Body of pancreas (tissue), 4 donors: ENCODE measurements at regions not wholly inside any gene's neighbourhood (a gene's known extent, or its start where the extent isn't known, plus 50 kb on each side); places are given as distances from the start of the nearest gene placed in this dataset.

Source experiments
- POLR2A ChIP-seq, 3 donors: fragments of 450-650 bp; IDR thresholded peaks; one replicate each; pipeline ENCODE4 v1.6.1; 2016; ENCODE audit warnings: antibody characterized with exemption in 3 of 3, mild to moderate bottlenecking in 2 of 3
- TF ChIP-seq, protein P1 (sequence below), 7 experiments: fragments of 450-650 bp in 4 of 7; fragments of 200-600 bp in 3 of 7; sonication (generic) in 3 of 7; IDR thresholded peaks; one replicate each; pipeline ENCODE4 v1.5.1; 2016 to 2019; ENCODE audit warnings: antibody characterized with exemption in 7 of 7

DNA sequence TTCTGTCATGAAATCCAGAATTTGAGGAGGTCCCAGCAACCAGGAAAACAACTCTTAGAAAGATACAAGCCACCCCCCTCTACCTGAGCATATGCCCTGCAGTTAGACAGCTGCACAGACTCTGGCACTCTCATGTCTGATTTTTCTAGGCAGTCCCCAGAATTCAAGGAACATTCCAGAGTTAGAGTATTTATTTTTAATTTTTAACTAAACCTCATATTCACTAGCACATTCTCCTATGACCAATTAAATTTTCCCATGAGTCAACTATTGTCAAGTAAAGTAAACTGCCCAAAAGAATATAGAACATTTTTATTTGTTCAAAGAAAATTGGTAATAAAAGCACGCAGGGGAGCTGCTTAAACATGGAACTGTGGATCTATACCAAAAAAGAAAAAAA lies 490.5 kb upstream of the SEMA6A start:
- no peak for TF ChIP-seq POLR2A (IDR thresholded peaks at IDR 0.05)
- TF ChIP-seq, protein P1, sequence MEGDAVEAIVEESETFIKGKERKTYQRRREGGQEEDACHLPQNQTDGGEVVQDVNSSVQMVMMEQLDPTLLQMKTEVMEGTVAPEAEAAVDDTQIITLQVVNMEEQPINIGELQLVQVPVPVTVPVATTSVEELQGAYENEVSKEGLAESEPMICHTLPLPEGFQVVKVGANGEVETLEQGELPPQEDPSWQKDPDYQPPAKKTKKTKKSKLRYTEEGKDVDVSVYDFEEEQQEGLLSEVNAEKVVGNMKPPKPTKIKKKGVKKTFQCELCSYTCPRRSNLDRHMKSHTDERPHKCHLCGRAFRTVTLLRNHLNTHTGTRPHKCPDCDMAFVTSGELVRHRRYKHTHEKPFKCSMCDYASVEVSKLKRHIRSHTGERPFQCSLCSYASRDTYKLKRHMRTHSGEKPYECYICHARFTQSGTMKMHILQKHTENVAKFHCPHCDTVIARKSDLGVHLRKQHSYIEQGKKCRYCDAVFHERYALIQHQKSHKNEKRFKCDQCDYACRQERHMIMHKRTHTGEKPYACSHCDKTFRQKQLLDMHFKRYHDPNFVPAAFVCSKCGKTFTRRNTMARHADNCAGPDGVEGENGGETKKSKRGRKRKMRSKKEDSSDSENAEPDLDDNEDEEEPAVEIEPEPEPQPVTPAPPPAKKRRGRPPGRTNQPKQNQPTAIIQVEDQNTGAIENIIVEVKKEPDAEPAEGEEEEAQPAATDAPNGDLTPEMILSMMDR (IDR thresholded peaks at IDR 0.05): no peak
